SIG-M5 treated with dmso at 0.1 percent for 504 hours (cell line): ENCODE measurements at regions not wholly inside any gene's neighbourhood (a gene's known extent, or its start where the extent isn't known, plus 50 kb on each side); places are given as distances from the start of the nearest gene placed in this dataset.

Experiments
- DNase-seq: peaks from one replicate; lab custom pipeline; 2025; ENCODE audit not compliant: unreplicated experiment; lab: John Stamatoyannopoulos, UW

DNA sequence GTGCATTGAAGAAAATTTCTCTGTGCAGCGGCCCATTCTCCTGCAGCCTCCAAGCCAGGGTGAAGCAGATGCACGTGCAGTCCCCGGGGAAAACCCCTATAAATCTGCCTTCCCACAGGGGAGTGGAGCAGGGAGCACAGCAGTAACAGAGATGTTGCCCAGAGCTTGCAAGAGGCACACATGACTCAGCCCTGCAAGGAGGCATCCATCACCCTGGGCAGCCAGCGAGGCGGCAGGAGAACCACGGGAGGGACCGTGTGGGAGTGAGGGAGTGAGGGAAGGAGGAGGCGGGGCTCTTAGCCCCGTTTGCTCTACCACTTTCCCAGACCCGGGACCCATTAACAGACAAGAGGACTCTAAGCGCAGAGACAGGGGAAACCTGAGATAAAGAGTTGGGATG, 96.2 kb upstream of the ARAP3 start:
- no peak for DNase-seq

DNA sequence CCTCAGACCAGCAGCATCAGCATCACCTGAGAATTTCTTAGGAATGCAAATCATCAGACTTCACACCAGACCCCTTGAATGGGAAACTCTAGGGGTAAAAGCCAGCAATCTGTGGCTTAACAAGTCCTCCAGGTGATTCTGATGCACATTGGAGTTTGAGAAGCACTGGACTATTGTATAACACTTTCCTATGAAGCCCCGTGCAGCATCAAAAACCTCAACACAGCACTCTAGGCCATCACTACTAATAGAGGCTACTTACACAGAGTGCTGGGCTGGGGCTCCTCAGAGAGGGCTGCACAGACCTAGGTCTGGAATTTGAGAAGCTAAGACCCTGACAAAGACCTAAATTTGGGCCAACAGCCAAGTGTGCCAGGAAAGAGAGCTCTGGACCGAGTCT, 95.7 kb upstream of the ARAP3 start:
- DNase-seq: no peak

DNA sequence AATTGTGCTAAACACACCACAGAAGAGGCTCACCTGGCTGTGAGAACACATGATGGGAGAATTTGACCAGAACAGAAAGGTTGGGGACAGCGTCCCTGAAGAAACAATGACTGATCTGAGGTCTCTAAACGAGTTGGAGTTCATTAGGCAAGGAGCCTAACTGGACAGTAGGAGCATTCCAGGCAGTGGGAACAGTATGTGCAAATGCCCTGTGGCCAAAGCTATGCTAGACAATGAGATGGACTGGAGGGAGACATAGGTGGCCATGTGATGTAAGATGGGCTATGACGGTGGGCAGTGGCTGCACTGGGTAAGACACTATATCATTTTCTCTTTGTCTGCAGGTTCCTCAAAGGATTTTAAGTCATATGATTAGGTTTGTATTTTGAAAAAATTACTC, 95.1 kb upstream of the ARAP3 start:
- no peak for DNase-seq

DNA sequence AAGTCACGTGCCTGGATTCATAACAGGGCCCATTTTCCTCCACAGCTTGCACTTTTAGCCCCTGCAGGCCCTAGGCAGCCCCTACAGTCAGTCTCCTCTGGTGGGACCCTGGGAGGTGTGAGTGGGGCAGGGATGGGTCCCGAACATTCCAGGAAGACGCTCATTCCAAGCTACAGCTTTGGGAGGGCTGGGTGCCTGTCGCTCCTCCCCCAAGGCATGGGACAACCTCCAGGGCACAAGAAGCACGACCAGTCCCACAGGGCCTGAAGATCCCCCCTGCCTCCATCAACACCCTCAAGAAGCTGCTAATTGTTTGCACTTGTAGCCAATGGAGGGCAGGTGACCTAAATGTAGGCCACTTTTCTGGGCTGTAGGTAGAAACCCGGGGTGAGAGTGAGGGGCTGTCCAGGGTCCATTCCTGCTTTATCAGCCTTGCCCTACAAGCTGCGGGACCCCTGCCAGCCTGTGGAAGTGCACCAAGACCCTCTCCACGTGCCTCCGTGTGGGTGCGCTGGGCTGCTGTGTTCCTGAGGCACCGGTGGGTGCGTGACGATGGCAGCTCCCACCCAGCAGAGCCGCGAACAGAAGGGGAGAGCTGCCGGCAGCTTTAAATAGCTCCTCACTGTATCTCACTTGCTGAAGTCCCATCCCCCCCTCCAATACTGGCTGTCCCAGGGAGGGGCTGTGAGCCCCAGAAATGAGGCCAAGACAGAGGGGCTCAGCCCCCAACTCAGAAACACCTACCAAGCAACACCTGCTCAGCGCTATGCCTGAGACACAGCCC, 91.9 kb upstream of the ARAP3 start:
- DNase-seq: no peak

DNA sequence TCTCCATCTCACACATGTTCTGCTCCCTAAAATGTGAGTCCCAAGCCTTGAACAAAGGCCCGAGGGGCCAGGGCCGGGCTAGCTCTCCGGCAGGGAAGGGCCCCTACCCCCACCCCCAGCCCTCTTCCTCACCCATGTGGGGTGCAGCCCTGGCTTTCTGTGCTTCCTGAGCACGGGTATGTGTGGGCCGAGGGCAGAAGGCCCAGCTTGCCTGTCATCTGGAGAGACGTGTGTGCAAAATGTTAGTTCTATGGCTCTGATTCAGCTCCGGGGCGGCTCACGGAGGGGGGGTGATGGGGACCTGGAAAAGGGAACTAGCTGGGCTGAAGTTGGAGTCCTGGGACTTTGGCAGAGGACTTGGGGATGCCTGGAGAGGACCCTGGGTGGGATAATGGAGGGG, 90.3 kb upstream of the ARAP3 start:
- DNase-seq: no peak

DNA sequence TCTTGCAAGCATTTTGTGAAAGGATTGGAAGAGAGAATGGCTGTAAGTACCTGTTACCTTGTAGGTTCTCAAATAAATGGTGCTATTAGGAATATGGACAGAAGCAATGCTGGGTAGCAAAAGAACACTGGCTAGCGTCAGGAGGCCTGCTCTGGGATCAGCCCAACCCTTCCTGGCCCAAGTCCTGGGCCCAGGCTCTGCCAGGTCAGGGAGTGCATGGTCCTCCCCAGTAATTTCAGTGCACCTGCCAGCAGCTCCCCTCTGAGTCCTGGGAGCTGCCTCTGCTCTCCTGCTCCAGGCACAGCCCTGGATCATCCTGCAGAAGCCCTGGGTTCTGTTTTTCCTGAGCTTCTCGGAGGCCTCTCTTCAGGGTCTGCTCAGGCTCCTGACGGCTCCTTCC, 89.5 kb upstream of the ARAP3 start:
- DNase-seq: no peak

DNA sequence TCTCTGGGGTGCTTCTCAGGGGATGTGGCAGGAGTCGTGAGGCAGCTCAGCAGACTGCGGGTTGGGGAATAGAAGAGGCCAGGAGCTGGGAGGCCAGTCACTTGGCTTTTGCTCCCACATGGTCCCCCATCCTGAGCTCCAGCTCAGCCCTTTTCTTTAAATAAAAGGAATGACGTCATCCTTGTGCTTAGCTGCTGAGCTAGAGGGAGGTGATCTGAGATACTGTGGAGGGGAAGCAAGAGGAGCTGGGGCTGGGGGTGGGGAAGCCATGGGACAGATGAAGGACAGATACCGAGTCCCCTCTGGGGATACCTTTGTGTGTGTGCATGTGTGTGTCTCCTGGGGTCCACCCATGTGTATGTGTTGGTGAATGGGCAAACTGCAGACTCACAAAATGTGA, 89.0 kb upstream of the ARAP3 start:
- DNase-seq: no peak

DNA sequence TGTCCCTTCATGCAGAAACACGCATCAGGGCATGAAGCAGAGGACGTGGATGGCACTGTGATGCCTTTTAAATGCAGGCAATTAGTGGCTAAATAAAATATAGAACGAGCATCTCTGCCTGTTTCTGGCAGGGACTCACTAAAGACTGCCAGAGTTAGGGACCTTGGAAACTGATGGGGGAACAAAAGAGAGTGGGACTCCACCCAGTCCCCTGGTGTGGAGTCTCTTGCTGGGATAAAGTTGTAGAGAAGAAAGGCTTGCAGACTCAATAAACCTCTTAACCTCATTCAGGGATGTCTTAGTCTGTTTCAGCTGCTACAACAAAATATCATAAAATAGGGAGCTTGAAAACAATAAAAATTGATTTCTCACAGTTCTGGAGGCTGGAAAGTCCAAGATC, 87.6 kb upstream of the ARAP3 start:
- no peak for DNase-seq

DNA sequence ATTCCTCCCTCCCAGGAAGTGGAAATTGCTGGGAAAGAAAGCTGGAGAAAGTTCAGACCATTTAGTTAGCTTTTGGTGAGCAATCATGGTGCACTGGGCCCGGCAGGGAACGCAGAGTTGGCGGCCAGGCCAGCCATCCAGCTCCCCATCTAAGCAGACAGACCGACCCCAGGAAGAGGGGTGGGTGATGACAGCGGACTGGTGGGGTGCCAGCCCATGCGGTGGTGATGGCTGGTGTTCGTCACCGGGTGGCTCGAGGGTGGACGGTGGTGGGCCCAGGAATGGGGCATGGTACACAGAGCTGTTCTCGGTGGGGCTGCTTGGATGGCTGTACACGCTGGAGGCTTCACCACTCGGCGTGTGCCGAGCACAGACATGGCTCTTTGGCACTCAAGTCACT, 85.6 kb upstream of the ARAP3 start:
- no peak for DNase-seq

DNA sequence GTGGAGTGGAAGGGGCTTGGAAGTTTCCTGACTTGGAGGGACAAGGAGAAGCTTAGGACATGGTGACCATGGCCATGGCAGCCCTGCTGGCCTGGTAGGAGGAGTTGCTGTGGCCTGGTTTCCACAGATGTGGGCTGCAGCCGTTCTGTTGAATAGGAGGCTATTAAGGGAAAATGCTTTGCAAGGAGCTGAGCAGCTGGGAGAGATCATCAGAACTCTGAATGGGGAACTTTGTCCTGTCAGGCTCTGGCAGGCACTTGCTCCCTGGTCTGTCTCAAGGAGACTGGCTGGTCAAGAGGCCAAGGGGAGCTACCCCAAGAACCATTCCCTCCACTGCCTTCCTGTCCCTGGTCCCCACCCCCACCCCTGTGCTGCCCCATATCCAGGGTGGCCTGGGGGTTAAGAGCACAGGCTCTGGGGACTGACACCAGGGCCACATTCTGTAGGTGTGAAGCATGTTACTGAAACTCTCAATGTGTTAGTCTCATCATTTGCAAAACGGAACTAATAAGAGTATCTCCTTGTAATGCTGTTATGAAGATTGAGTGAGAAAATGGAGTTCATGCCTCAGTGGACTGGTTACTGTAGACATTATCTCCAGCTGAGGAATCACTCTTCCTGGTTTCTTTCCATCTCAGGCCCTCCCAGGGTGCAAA, 84.0 kb upstream of the ARAP3 start:
- DNase-seq: no peak

DNA sequence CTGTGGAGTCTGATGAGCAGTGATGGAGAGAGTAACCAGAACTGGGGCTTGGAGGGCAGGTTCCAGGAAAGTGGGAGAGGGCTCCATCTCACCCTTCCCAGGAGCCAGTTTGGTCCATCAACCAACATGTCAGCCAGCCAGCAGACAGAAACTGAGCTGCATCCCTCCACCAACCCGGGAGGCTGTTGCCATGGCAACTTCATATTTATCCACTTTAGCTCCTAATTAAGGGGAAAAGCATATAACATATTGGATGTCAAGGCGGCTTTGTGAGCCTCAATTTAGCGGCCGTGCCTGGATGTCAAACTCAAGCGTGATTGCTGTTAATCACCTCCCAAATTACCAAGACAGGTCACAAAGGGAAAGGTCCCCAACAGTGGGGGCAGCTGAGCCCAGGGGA, 81.5 kb upstream of the ARAP3 start:
- DNase-seq: no peak

DNA sequence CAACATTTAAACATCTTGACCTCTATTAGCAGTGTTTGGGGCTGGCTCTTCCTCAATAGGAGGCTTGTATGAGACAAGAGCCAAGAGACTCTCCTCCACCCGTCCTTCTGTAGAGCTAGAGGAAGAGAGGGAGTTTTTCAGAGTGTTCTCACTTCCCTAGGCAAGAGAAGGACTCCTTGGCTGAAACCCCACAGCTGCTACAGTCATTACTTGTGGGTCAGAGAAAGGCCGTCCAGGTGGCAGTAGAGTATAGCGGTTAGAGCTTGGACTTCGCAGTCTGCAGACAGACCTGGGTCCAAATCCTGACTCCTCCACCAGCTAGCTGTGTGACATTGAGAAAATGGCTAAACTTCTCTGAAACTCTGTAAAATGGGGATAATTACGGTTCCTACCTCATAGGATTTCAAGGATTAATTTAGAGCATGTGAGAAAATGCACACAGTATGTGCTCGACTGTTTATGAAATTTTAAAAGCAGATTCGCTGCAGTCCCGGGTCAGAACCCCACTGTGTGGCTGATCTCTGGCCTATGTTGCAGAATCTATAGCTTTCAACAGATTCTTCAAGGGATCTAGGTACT, 80.8 kb upstream of the ARAP3 start:
- DNase-seq: peak; percentile 16

DNA sequence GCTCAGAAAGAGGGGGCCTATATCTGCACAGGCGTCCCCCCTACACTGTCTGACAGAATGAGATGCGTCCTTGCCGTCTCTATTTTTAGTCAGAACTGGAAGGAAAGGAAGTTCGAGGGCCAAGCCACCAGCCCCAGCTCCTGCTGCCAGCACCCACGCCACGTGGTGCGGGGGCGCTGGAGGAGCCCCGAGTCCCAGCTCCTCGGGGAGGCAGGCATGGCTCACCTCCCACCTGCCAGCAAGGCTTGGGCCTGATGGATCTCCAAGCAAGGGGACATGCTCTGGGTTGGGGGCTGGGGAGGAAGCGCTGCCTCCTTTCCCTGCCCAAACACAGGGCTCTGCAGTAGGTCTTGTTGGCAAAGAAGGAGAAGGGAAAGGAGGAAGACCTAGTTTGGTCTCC, 80.3 kb upstream of the ARAP3 start:
- no peak for DNase-seq

DNA sequence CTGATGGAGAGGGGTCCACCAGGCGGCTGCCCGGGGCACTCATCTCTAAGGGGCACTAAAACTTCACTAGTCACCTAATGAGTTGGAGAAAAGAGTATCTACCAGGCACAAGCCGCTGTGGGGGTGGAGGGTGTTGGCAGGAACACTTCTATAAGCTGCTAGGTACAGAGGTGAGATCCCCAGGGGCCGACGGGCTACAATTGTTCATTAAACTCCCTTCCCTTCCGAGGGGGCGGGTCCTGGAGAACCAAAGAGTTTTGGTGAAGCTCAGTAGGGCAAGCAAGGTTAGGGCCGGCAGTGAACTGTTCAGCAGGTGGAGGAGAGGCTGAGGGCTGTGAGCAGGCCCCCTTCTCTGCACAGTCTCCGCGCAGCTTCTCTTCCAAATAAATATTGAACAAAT, 78.7 kb upstream of the ARAP3 start:
- DNase-seq: no peak

DNA sequence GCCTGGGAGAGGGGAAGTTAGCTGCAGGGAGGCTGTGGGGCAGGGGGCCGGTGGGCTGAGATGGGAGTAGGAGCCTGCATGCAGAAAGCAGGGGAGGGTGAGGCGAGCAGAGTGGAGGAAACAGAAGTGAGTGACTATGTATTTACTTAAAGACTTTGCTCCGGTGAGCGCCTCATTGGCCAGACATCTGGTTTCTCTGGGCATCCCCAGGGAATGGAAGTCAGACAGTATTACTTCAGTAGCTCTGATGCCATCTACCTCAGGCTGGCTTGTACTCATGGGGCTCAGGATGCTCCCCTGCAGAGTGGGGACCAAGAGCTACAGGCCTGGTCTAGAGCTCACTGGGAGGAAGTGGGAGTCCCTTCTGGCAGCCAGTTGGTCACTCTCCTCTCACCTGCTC, 78.2 kb upstream of the ARAP3 start:
- DNase-seq: no peak

DNA sequence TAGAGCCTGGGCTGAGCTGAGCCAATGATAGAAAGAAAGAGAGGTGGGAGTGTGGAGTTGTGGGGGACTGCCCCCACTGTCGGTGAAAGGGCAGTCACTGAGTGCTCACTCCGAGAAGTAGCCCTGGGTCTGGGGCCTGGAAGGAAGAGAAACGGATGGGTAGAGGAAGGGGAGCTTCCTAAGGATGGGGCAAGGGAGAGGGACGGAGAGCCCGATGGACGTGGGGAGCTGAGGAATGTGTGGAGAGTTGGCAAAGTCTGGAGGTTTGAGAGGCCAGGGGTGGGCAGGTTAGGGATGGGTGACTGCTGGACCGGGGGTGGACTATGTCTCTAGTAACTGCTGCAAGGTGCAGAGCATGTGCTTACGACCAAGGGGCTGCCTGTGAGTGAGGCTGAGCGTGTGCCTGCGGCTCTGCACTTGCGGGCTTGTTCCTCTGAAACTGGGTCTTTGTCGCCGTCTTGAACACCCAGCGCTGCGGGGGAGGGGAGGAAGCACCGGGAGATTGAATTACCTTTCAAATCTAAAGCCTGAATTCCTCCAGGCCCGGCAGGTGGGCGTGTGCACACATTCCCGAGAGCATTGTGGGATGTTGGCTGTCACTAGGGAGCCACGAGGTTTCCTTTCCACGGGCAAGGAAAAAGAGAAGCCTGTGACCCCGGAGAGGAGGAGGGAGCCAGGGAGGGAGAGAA, 76.4 kb upstream of the ARAP3 start:
- no peak for DNase-seq

DNA sequence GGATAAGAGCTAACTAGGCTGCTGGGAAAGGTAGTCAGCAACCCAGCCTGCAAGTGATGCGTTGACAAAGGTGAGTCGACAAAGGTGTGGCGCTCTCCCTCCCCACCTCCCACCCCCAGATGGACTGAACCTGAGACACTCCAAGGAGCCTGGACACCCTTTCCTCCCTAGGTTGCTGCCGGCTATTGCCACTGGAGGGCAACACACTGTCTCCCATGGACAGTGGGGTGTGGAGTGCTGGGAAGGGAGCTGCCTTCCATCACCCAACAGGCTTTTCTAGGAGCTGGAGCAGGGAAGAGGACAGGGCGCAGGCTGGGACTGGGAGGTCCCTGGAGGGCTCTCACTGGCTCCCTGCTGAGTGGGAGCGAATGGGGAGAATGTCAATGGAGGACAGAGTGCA, 75.4 kb upstream of the ARAP3 start:
- DNase-seq: no peak

DNA sequence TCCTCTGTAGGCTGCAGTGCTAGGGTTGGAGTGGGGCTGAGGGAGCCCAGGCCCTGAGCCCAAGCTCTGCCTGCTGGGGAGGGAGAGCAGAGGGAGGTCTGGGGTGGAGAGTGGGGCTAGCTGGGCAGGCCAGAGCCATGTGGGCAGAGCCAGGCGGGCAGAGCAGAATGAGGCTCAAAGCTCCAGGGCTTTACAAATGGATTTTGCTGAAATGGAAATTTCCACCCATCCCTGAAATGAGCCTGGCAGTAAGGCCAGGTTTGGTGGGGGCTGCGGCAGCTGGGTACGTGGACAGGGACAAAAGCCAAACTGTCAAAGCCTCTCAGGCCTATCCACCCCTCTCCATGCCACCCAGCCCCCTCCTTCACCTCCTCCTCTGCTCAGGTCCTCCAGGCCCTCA, 74.2 kb upstream of the ARAP3 start:
- no peak for DNase-seq

DNA sequence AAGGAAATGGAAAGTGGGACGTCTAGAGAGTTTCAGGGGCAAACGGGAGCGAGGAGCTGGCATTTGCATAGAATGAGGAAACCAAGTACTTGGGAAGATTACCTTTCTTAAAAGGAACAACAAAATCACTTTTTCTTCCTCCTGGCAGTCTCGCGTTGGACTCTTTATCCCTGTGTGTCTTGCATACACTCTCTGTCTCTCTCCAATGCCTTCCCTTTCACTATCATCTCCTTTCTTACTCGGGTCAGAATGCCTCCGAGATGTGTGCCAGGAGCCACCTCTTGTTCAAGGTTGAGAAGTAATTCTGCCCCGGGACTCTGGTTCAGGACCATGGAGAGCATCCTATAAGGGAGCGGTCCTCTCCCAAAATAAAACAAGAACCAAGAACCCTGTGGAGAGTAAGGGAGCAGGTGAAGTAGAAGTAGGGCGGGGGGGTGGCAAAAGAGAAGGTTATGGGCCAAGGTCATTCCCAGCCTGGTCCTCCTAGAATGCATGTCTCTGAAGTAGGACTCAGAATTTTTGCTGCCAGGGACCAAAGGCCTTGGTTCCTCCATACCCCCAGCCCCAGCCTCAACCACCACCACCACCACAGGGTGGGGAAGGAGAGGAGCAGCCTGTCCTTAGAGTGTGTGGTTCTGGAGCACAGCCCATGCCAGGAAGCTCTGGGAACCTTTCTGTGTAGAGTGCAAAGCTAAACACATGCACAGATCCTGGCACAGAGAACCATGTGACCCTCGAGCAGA, 72.1 kb upstream of the ARAP3 start:
- peak; percentile 33 for DNase-seq

DNA sequence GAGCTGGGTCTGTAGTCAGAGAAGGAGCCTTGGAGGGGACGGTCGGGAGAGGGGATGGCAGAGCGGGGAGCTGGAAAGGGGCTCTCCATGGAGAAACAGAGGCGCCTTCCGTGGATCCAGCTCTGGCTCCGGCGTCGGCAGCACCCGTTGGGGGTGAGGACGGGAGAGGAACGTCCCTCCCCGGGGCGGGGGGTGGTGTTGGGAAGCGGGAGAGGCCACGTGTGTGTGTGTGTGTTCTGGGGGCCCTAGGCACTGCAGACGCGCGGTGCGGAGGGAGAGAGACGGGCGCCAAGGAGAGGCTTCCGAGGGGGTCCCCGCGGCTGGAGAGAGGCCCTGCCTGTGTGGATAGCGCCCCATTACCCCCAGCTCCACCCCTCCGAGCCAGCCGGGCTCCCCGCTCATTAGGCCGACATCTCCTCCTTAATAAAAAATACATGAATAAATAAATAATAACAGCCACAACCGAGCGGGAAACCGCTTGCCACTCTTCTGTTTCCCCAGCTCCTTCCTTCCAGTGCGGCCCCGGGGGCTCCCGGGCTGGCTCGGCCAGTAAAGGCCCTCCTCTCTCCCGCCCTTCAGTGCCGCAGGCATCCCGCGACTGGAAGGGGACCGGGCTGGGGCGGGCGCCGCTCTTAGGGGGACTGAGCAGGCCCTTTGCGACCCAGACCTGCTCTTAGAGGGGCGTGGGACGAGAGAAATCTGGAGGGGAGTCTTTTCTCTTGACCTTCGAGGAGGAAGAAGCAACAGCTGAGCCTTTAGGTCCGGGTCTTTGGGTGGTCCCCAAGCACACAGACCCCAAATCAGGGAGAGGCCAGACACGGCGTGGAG, 71.3 kb upstream of the ARAP3 start:
- no peak for DNase-seq
